ENCODE measurements at regions not wholly inside any gene's neighbourhood (a gene's known extent, or its start where the extent isn't known, plus 50 kb on each side); places are given as distances from the start of the nearest gene placed in this dataset.

GRCh38 chr5:89447027-89447426 lies 564.0 kb upstream of the MEF2C start:
- CTCF ChIA-PET: no interaction called here
- Histone ChIP-seq H3K27me3 (ENCODE audit: control insufficient read depth in 2 of 2, insufficient read depth in 2 of 2, low read length in 2 of 2) (no peaks in the 10 kb centered on the region), H3K9ac (replicated peaks; ENCODE audit: extremely low read depth, insufficient read depth, low read length) (no peak overlapping the region), H4K20me1 (replicated peaks; ENCODE audit: control insufficient read depth, extremely low read depth, insufficient read depth, low read length) (no peaks in the 10 kb centered on the region), H3K4me1 (ENCODE audit: control insufficient read depth, extremely low read depth, insufficient read depth, low read length) (no peaks in the 10 kb centered on the region), H2AFZ (ENCODE audit: low read depth, low read length) (no peak overlapping the region), H3K36me3 (ENCODE audit: control insufficient read depth in 2 of 2, extremely low read depth in 1 of 2, insufficient read depth in 2 of 2, low read length in 2 of 2) (no peaks in the 10 kb centered on the region), H3K4me3 (replicated peaks in 1 of 3; ENCODE audit: insufficient read depth in 1 of 3, low read depth in 1 of 3, low read length in 3 of 3) (no peak overlapping the region), H3K79me2 (ENCODE audit: control insufficient read depth, insufficient read depth, low read length) (no peaks in the 10 kb centered on the region), H3K27ac (ENCODE audit: insufficient read depth, low read depth, low read length) (no peak overlapping the region), H3K9me3 (replicated peaks; ENCODE audit: control insufficient read depth, insufficient read depth, low read length) (no peaks in the 10 kb centered on the region), H3K4me2 (ENCODE audit: insufficient read depth, low read length) (no peak overlapping the region), H3K9me1 (replicated peaks; ENCODE audit: control insufficient read depth, extremely low read depth, insufficient read depth, low read length) (no peaks in the 10 kb centered on the region)
- no peak for TF ChIP-seq MAX (IDR thresholded peaks at IDR 0.05; ENCODE audit: insufficient read depth, insufficient read length)
- no peak for TF ChIP-seq FOS (IDR thresholded peaks at IDR 0.05; ENCODE audit: borderline replicate concordance, insufficient read depth, low read length)
- no peak for TF ChIP-seq GATA2 (IDR thresholded peaks at IDR 0.05; ENCODE audit: insufficient read depth, insufficient read length, low read depth, low read length)
- TF ChIP-seq JUN (IDR thresholded peaks at IDR 0.05; ENCODE audit: borderline replicate concordance, insufficient read depth, insufficient read length, low read depth): no peak
- dilution Hi-C loops (cut with MboI; ENCODE audit: extremely low pct_ligation_motif_present, low sequenced_read_pairs) (no loop called here), intact Hi-C loops (cut with micrococcal nuclease) (loop anchor here (10.0 kb wide), 1 partner anchor 722 kb away; no protein-coding TSS in a partner anchor)
- POLR2A ChIA-PET: no interaction called here
- FAIRE-seq: no peak
- no peak for DNase-seq (ENCODE audit: low read depth, low spot score)
- BruUV-seq (replicated peaks): no TSS peak

- dilution Hi-C loops (cut with MboI; ENCODE audit: extremely low pct_ligation_motif_present, low sequenced_read_pairs): no loop called here
- Histone ChIP-seq H3K9me3 (replicated peaks; ENCODE audit: control insufficient read depth, insufficient read depth, low read length) (no peaks in the 10 kb centered on the region), H3K79me2 (ENCODE audit: control insufficient read depth, insufficient read depth, low read length) (no peaks in the 10 kb centered on the region), H4K20me1 (replicated peaks; ENCODE audit: control insufficient read depth, extremely low read depth, insufficient read depth, low read length) (no peaks in the 10 kb centered on the region), H2AFZ (ENCODE audit: low read depth, low read length) (no peak overlapping the region), H3K4me1 (ENCODE audit: control insufficient read depth, extremely low read depth, insufficient read depth, low read length) (no peaks in the 10 kb centered on the region), H3K4me2 (ENCODE audit: insufficient read depth, low read length) (no peak overlapping the region), H3K27me3 (ENCODE audit: control insufficient read depth in 2 of 2, insufficient read depth in 2 of 2, low read length in 2 of 2) (no peaks in the 10 kb centered on the region), H3K36me3 (ENCODE audit: control insufficient read depth in 2 of 2, extremely low read depth in 1 of 2, insufficient read depth in 2 of 2, low read length in 2 of 2) (no peaks in the 10 kb centered on the region), H3K4me3 (replicated peaks in 1 of 3; ENCODE audit: insufficient read depth in 1 of 3, low read depth in 1 of 3, low read length in 3 of 3) (no peak overlapping the region), H3K9me1 (replicated peaks; ENCODE audit: control insufficient read depth, extremely low read depth, insufficient read depth, low read length) (no peaks in the 10 kb centered on the region), H3K9ac (replicated peaks; ENCODE audit: extremely low read depth, insufficient read depth, low read length) (no peak overlapping the region), H3K27ac (ENCODE audit: insufficient read depth, low read depth, low read length) (no peak overlapping the region)
- TF ChIP-seq POLR2AphosphoS5 (IDR thresholded peaks at IDR 0.05; ENCODE audit: insufficient read depth, low read depth, low read length) (no peak), MAX (IDR thresholded peaks at IDR 0.05; ENCODE audit: insufficient read depth, insufficient read length) (no peak), CTCF (IDR thresholded peaks at IDR 0.05; ENCODE audit: extremely low read depth in 1 of 2, insufficient read depth in 1 of 2, low read depth in 1 of 2, low read length in 2 of 2) (no peak), FOS (IDR thresholded peaks at IDR 0.05; ENCODE audit: borderline replicate concordance, insufficient read depth, low read length) (no peak), JUN (IDR thresholded peaks at IDR 0.05; ENCODE audit: borderline replicate concordance, insufficient read depth, insufficient read length, low read depth) (no peak), GATA2 (IDR thresholded peaks at IDR 0.05; ENCODE audit: insufficient read depth, insufficient read length, low read depth, low read length) (no peak), POLR2A (IDR thresholded peaks at IDR 0.05; ENCODE audit: low read depth, low read length) (no peak)
- intact Hi-C loops (cut with micrococcal nuclease): loop anchor here (10.0 kb wide), 1 partner anchor 720 kb away; no protein-coding TSS in a partner anchor
- ChIA-PET POLR2A (no interaction called here), CTCF (interaction anchor here (1.5 to 1.6 kb wide), 2 partner anchors 8 to 45 kb away, joined by 3 read pairs; no protein-coding TSS in a partner anchor)
- FAIRE-seq (no peak), DNase-seq (ENCODE audit: low read depth, low spot score) (no peak)
- no TSS peak for BruUV-seq (replicated peaks)
Observed at GRCh38 chr5:89445106-89445745, 562.2 kb upstream of the MEF2C start.

Measured in endothelial cell of umbilical vein (primary cell).